Nephron progenitor cell (in vitro differentiated cells): ENCODE measurements at regions not wholly inside any gene's neighbourhood (a gene's known extent, or its start where the extent isn't known, plus 50 kb on each side); places are given as distances from the start of the nearest gene placed in this dataset.
A peak's percentile ranks its signal among the peaks of the same experiment; 100 is the strongest.
"Not testable (repeated sequence)": the region's sequence is repeated elsewhere in the genome, so short reads cannot be mapped to it uniquely, and the experiment has no call there.

Experiments
- DNase-seq: peaks from one replicate; pipeline ENCODE4 v3.0.0; 2021
- H3K27ac Mint-ChIP-seq: 2 replicates; pipeline ENCODE4 v1.8.0; 2021; ENCODE audit warnings: mild to moderate bottlenecking, moderate library complexity, mixed read lengths
- H3K27me3 Mint-ChIP-seq: 2 replicates; pipeline ENCODE4 v1.8.0; 2021; ENCODE audit warnings: mild to moderate bottlenecking, low read depth, mixed read lengths; ENCODE audit not compliant: poor library complexity
- H3K36me3 Mint-ChIP-seq: 2 replicates; pipeline ENCODE4 v1.8.0; 2021; ENCODE audit warnings: low read depth, mixed read lengths
- H3K4me1 Mint-ChIP-seq: 2 replicates; pipeline ENCODE4 v1.8.0; 2021; ENCODE audit warnings: mixed read lengths
- H3K4me3 Mint-ChIP-seq: 2 replicates; pipeline ENCODE4 v1.8.0; 2021; ENCODE audit warnings: mild to moderate bottlenecking, moderate library complexity, mixed read lengths
- H3K9me3 Mint-ChIP-seq: 2 replicates; pipeline ENCODE4 v1.8.0; 2021; ENCODE audit warnings: mild to moderate bottlenecking, moderate library complexity, mixed read lengths

- peak; percentile 71 for DNase-seq
- not testable (repeated sequence) for H3K4me3 Mint-ChIP-seq, H3K4me1 Mint-ChIP-seq, H3K36me3 Mint-ChIP-seq, H3K9me3 Mint-ChIP-seq, H3K27me3 Mint-ChIP-seq, H3K27ac Mint-ChIP-seq
Observed at GRCh38 chr15:32342772-32343199, 60.3 kb downstream of the GOLGA8K start.

GRCh38 chr15:32342268-32342667 is 60.8 kb downstream of the GOLGA8K start:
- H3K4me1 Mint-ChIP-seq, H3K27ac Mint-ChIP-seq, H3K36me3 Mint-ChIP-seq, DNase-seq, H3K9me3 Mint-ChIP-seq, H3K27me3 Mint-ChIP-seq, H3K4me3 Mint-ChIP-seq: not testable (repeated sequence)

- H3K36me3 Mint-ChIP-seq, H3K27me3 Mint-ChIP-seq, H3K9me3 Mint-ChIP-seq, DNase-seq, H3K4me1 Mint-ChIP-seq, H3K27ac Mint-ChIP-seq: not testable (repeated sequence)
- H3K4me3 Mint-ChIP-seq: peak overlapping the region; percentile 82
Observed at GRCh38 chr15:32341530-32341929, 61.6 kb downstream of the GOLGA8K start.

GRCh38 chr15:32336804-32337203 is 66.3 kb downstream of the GOLGA8K start:
- not testable (repeated sequence) for H3K27me3 Mint-ChIP-seq, H3K36me3 Mint-ChIP-seq, H3K4me3 Mint-ChIP-seq, H3K27ac Mint-ChIP-seq, H3K4me1 Mint-ChIP-seq, H3K9me3 Mint-ChIP-seq, DNase-seq

- H3K27ac Mint-ChIP-seq, H3K4me3 Mint-ChIP-seq, H3K36me3 Mint-ChIP-seq, H3K4me1 Mint-ChIP-seq, H3K27me3 Mint-ChIP-seq, DNase-seq, H3K9me3 Mint-ChIP-seq: not testable (repeated sequence)
Observed at GRCh38 chr15:32323353-32323752, 79.7 kb downstream of the GOLGA8K start.

- not testable (repeated sequence) for DNase-seq, H3K36me3 Mint-ChIP-seq, H3K27ac Mint-ChIP-seq, H3K27me3 Mint-ChIP-seq, H3K4me3 Mint-ChIP-seq, H3K4me1 Mint-ChIP-seq, H3K9me3 Mint-ChIP-seq
Observed at GRCh38 chr15:32319247-32319646, 83.8 kb downstream of the GOLGA8K start.

GRCh38 chr15:32316482-32316881 is 86.6 kb downstream of the GOLGA8K start:
- H3K27me3 Mint-ChIP-seq, H3K9me3 Mint-ChIP-seq, H3K4me1 Mint-ChIP-seq, H3K27ac Mint-ChIP-seq, H3K4me3 Mint-ChIP-seq, H3K36me3 Mint-ChIP-seq, DNase-seq: not testable (repeated sequence)

GRCh38 chr15:32315079-32315939 is 87.8 kb downstream of the GOLGA8K start:
- H3K27ac Mint-ChIP-seq, H3K4me1 Mint-ChIP-seq, H3K9me3 Mint-ChIP-seq, H3K36me3 Mint-ChIP-seq, H3K27me3 Mint-ChIP-seq, H3K4me3 Mint-ChIP-seq: not testable (repeated sequence)
- peak; percentile 8 for DNase-seq

GRCh38 chr15:32313446-32314209 is 89.5 kb downstream of the GOLGA8K start:
- not testable (repeated sequence) for H3K4me3 Mint-ChIP-seq, H3K36me3 Mint-ChIP-seq, H3K27ac Mint-ChIP-seq, H3K4me1 Mint-ChIP-seq, DNase-seq, H3K9me3 Mint-ChIP-seq, H3K27me3 Mint-ChIP-seq

GRCh38 chr15:32312721-32313120 is 90.4 kb downstream of the GOLGA8K start:
- not testable (repeated sequence) for H3K36me3 Mint-ChIP-seq, H3K27me3 Mint-ChIP-seq, H3K9me3 Mint-ChIP-seq, H3K4me3 Mint-ChIP-seq, DNase-seq, H3K27ac Mint-ChIP-seq, H3K4me1 Mint-ChIP-seq

- not testable (repeated sequence) for H3K27ac Mint-ChIP-seq, DNase-seq, H3K27me3 Mint-ChIP-seq, H3K9me3 Mint-ChIP-seq, H3K36me3 Mint-ChIP-seq, H3K4me1 Mint-ChIP-seq, H3K4me3 Mint-ChIP-seq
Observed at GRCh38 chr15:32307592-32307991, 95.5 kb downstream of the GOLGA8K start.

- H3K27me3 Mint-ChIP-seq, H3K4me1 Mint-ChIP-seq, H3K27ac Mint-ChIP-seq, H3K4me3 Mint-ChIP-seq, DNase-seq, H3K36me3 Mint-ChIP-seq, H3K9me3 Mint-ChIP-seq: not testable (repeated sequence)
Observed at GRCh38 chr15:32276200-32276830, 126.8 kb downstream of the GOLGA8K start.

GRCh38 chr15:32253958-32254357 is 149.1 kb downstream of the GOLGA8K start:
- H3K36me3 Mint-ChIP-seq, DNase-seq, H3K27ac Mint-ChIP-seq, H3K4me1 Mint-ChIP-seq, H3K9me3 Mint-ChIP-seq, H3K4me3 Mint-ChIP-seq, H3K27me3 Mint-ChIP-seq: not testable (repeated sequence)

- H3K36me3 Mint-ChIP-seq, H3K27me3 Mint-ChIP-seq, H3K27ac Mint-ChIP-seq, H3K9me3 Mint-ChIP-seq, H3K4me1 Mint-ChIP-seq, DNase-seq, H3K4me3 Mint-ChIP-seq: not testable (repeated sequence)
Observed at GRCh38 chr15:32249207-32249606, 153.9 kb downstream of the GOLGA8K start.
